T-helper 1 cell treated with Interleukin-12 subunit alpha and Interleukin-12 subunit beta and Interleukin-4 antibody, amounts not matched to agents 30 ng/mL and 1 ng/mL, for 36 hours (primary cell): ENCODE measurements at regions not wholly inside any gene's neighbourhood (a gene's known extent, or its start where the extent isn't known, plus 50 kb on each side); places are given as distances from the start of the nearest gene placed in this dataset.

Source experiments
- intact Hi-C: fragments of 100-400 bp; cut with micrococcal nuclease; formaldehyde crosslinking; loops from one replicate; pipeline ENCODE4 v1.15.1; 2024

- intact Hi-C loops: loop anchor here (1.0 to 5.0 kb wide), 4 partner anchors 8 to 1527 kb away; partner anchors contain the start of genes COX7C, MEF2C and TMEM161B
These were observed 124.2 kb downstream of the TMEM161B start for GRCh38 chr5:88144219-88145001.

- intact Hi-C loops: loop anchor here (1.0 to 5.0 kb wide), 4 partner anchors 9 to 1526 kb away; partner anchors contain the start of genes COX7C and MEF2C
These were observed 124.9 kb downstream of the TMEM161B start for GRCh38 chr5:88143693-88144218.

- intact Hi-C loops: loop anchor here (1.0 to 5.0 kb wide), 4 partner anchors 518 to 1526 kb away; partner anchors contain the start of genes COX7C and MEF2C
These were observed 125.6 kb downstream of the TMEM161B start for GRCh38 chr5:88142886-88143692.

GRCh38 chr5:88142636-88142885 lies 126.1 kb downstream of the TMEM161B start:
- intact Hi-C loops: loop anchor here (1.0 to 5.0 kb wide), 4 partner anchors 519 to 1525 kb away; partner anchors contain the start of genes COX7C and MEF2C

- intact Hi-C loops: loop anchor here (1.0 to 5.0 kb wide), 12 partner anchors 63 to 1524 kb away; partner anchors contain the start of genes CCNH, COX7C, MEF2C and TMEM161B
These were observed 127.5 kb downstream of the TMEM161B start for GRCh38 chr5:88140856-88141752.

GRCh38 chr5:88140396-88140855 lies 128.2 kb downstream of the TMEM161B start:
- intact Hi-C loops: loop anchor here (2.0 to 5.0 kb wide), 4 partner anchors 462 to 1523 kb away; partner anchors contain the start of genes COX7C and MEF2C

GRCh38 chr5:88130211-88130815 lies 138.3 kb downstream of the TMEM161B start:
- intact Hi-C loops: no loop called here

- intact Hi-C loops: no loop called here
These were observed 139.8 kb downstream of the TMEM161B start for GRCh38 chr5:88128813-88129212.

GRCh38 chr5:88119535-88120125 lies 149.0 kb downstream of the TMEM161B start:
- intact Hi-C loops: no loop called here

- intact Hi-C loops: no loop called here
These were observed 150.5 kb downstream of the TMEM161B start for GRCh38 chr5:88118179-88118578.

GRCh38 chr5:88117546-88117945 lies 151.1 kb downstream of the TMEM161B start:
- intact Hi-C loops: no loop called here

GRCh38 chr5:88116396-88116795 lies 152.2 kb downstream of the TMEM161B start:
- intact Hi-C loops: no loop called here

- intact Hi-C loops: no loop called here
These were observed 153.4 kb downstream of the TMEM161B start for GRCh38 chr5:88115211-88115610.

- intact Hi-C loops: no loop called here
These were observed 155.2 kb downstream of the TMEM161B start for GRCh38 chr5:88113429-88113828.

- intact Hi-C loops: no loop called here
These were observed 158.8 kb downstream of the TMEM161B start for GRCh38 chr5:88109818-88110217.

- intact Hi-C loops: no loop called here
These were observed 160.0 kb downstream of the TMEM161B start for GRCh38 chr5:88108490-88109279.

GRCh38 chr5:88094906-88095496 lies 173.6 kb downstream of the TMEM161B start:
- intact Hi-C loops: no loop called here

- intact Hi-C loops: no loop called here
These were observed 174.2 kb downstream of the TMEM161B start for GRCh38 chr5:88094403-88094802.

GRCh38 chr5:88093765-88094164 lies 174.9 kb downstream of the TMEM161B start:
- intact Hi-C loops: no loop called here
